Mesendoderm (in vitro differentiated cells): ENCODE measurements at regions not wholly inside any gene's neighbourhood (a gene's known extent, or its start where the extent isn't known, plus 50 kb on each side); places are given as distances from the start of the nearest gene placed in this dataset.

Source experiments
- DNase-seq: peaks from one replicate; pipeline ENCODE4 v3.0.0; 2013
- H2AK5ac ChIP-seq: 2 replicates; pipeline ENCODE4 v1.6.1; 2013; ENCODE audit warnings: low read length, inconsistent platforms
- H2BK120ac ChIP-seq: 2 replicates; pipeline ENCODE4 v1.6.1; 2013; ENCODE audit warnings: low read depth, mild to moderate bottlenecking, low read length, moderate library complexity, mixed read lengths
- H2BK15ac ChIP-seq: replicated peaks from 2 replicates; pipeline ENCODE4 v1.6.1; 2013; ENCODE audit warnings: low read depth, mild to moderate bottlenecking, moderate library complexity
- H2BK5ac ChIP-seq: 2 replicates; pipeline ENCODE4 v1.6.1; 2013; ENCODE audit warnings: low read length, inconsistent platforms
- H3K18ac ChIP-seq: 2 replicates; pipeline ENCODE4 v1.6.1; 2013; ENCODE audit warnings: mild to moderate bottlenecking, low read length, mixed read lengths
- H3K23ac ChIP-seq: one replicate; pipeline ENCODE4 v1.6.1; 2013; ENCODE audit warnings: low read length
- H3K27ac ChIP-seq: 2 replicates; pipeline ENCODE4 v1.5.1; 2013; ENCODE audit warnings: low read depth, mild to moderate bottlenecking, inconsistent platforms, low read length, moderate library complexity
- H3K27me3 ChIP-seq: 2 replicates; pipeline ENCODE4 v1.6.1; 2013; ENCODE audit warnings: low read length, control low read depth, mild to moderate bottlenecking, inconsistent platforms; ENCODE audit not compliant: insufficient read depth, poor library complexity
- H3K36me3 ChIP-seq: 2 replicates; pipeline ENCODE4 v1.6.1; 2013; ENCODE audit warnings: low read length, inconsistent platforms; ENCODE audit not compliant: control insufficient read depth, insufficient read depth
- H3K4ac ChIP-seq: one replicate; pipeline ENCODE4 v1.6.1; 2013; ENCODE audit warnings: low read depth, mild to moderate bottlenecking, low read length, moderate library complexity
- H3K4me1 ChIP-seq: 2 replicates; pipeline ENCODE4 v1.6.1; 2013; ENCODE audit warnings: low read depth, low read length, inconsistent platforms; ENCODE audit not compliant: control insufficient read depth
- H3K4me2 ChIP-seq: 2 replicates; pipeline ENCODE4 v1.6.1; 2013; ENCODE audit warnings: low read length
- H3K4me3 ChIP-seq: 2 replicates; pipeline ENCODE4 v1.5.1; 2013; ENCODE audit warnings: mild to moderate bottlenecking, low read length
- H3K56ac ChIP-seq: one replicate; pipeline ENCODE4 v1.6.1; 2013; ENCODE audit warnings: low read length
- H3K79me1 ChIP-seq: 2 replicates; pipeline ENCODE4 v1.6.1; 2013; ENCODE audit warnings: low read length, inconsistent platforms
- H3K79me2 ChIP-seq: 2 replicates; pipeline ENCODE4 v1.6.1; 2013; ENCODE audit warnings: mild to moderate bottlenecking, low read length; ENCODE audit not compliant: control insufficient read depth, insufficient read depth
- H3K9ac ChIP-seq: 2 replicates; pipeline ENCODE4 v1.6.1; 2013; ENCODE audit warnings: low read length, inconsistent platforms
- H4K5ac ChIP-seq: one replicate; pipeline ENCODE4 v1.6.1; 2013; ENCODE audit warnings: low read length
- H4K8ac ChIP-seq: one replicate; pipeline ENCODE4 v1.6.1; 2013; ENCODE audit warnings: low read depth, mild to moderate bottlenecking, control low read depth, low read length, moderate library complexity
- WGBS: extraction: QIAGEN DNeasy Blood & Tissue Kit; methylation state at CpG from one replicate; pipeline ENCODE4 v1.1.7; 2013; ENCODE audit warnings: low lambda C conversion rate, missing lambda C conversion rate; ENCODE audit not compliant: insufficient coverage; ENCODE audit errors: extremely low coverage; 5-methylcytosine and 5-hydroxymethylcytosine counted together

DNA sequence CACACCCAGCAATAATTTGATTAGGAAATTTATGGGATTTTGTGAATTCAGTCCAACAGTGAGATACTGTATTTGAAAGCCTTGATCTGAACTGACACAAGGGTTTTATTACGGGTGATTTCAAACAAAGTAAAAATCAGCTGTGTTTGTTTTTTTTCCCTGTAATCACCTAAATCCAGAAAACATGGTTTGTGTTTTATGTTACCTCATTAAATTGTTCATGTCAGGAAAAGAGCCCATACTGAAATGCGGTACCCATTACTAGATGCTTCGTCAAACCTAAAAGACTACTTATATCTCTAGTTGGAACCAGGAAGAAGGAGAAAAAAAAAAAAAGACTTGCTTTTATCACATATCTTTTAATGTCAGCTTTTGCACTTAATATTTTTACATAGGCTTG lies 811.9 kb upstream of the RGS18 start:
- H3K56ac ChIP-seq: no peak overlapping the region
- H3K23ac ChIP-seq: no peak overlapping the region
- no peak overlapping the region for H2BK15ac ChIP-seq
- H2AK5ac ChIP-seq: no peak overlapping the region
- H4K8ac ChIP-seq: no peak overlapping the region
- H3K4ac ChIP-seq: no peak overlapping the region
- no peak overlapping the region for H3K4me3 ChIP-seq
- H3K36me3 ChIP-seq: no peaks in the 10 kb centered on the region
- DNase-seq: no peak
- no peak overlapping the region for H3K9ac ChIP-seq
- no peak overlapping the region for H3K4me2 ChIP-seq
- no CpG with 5 or more reads among the region's 3 CpGs for WGBS
- no peaks in the 10 kb centered on the region for H3K4me1 ChIP-seq
- H3K18ac ChIP-seq: no peak overlapping the region
- H2BK120ac ChIP-seq: no peak overlapping the region
- no peak overlapping the region for H3K27ac ChIP-seq
- H3K79me2 ChIP-seq: no peaks in the 10 kb centered on the region
- no peak overlapping the region for H2BK5ac ChIP-seq
- H3K27me3 ChIP-seq: no peaks in the 10 kb centered on the region
- H4K5ac ChIP-seq: no peak overlapping the region
- no peaks in the 10 kb centered on the region for H3K79me1 ChIP-seq

DNA sequence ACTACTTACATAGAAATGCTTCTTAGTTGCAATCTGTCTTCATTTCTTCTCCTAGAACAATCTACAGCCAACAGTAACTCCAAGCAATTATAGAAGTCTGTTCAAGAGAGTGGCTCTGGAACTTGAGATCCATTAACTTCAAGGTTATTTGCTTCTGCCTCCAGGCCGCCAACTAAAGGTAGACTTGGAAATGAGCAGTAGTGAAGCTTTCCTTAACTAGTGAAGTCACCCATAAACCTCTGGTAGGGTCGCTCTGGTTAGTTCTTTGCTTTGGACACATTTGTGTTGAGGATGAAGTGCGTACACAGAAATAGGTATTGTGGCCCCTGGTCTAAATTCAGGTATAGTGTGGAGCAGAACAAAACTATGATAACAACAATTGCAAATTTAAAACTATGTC lies 809.9 kb upstream of the RGS18 start:
- H3K18ac ChIP-seq: no peak overlapping the region
- no peaks in the 10 kb centered on the region for H3K79me2 ChIP-seq

GRCh38 chr1:191350938-191351337 lies 807.3 kb upstream of the RGS18 start:
- H3K27ac ChIP-seq: no peak overlapping the region
- H3K79me2 ChIP-seq: no peaks in the 10 kb centered on the region
- no peak overlapping the region for H3K18ac ChIP-seq
- H3K23ac ChIP-seq: no peak overlapping the region
- no peaks in the 10 kb centered on the region for H3K36me3 ChIP-seq
- no peak overlapping the region for H4K5ac ChIP-seq
- H3K56ac ChIP-seq: no peak overlapping the region
- H4K8ac ChIP-seq: no peak overlapping the region
- peak; percentile 15 for DNase-seq
- no peaks in the 10 kb centered on the region for H3K27me3 ChIP-seq
- no peak overlapping the region for H3K4me3 ChIP-seq
- H3K4me2 ChIP-seq: no peak overlapping the region
- no peaks in the 10 kb centered on the region for H3K79me1 ChIP-seq
- H2BK15ac ChIP-seq: no peak overlapping the region
- H3K4ac ChIP-seq: no peak overlapping the region
- H2BK5ac ChIP-seq: no peak overlapping the region
- no CpG with 5 or more reads among the region's 1 CpG for WGBS
- no peak overlapping the region for H3K9ac ChIP-seq
- no peak overlapping the region for H2AK5ac ChIP-seq
- H3K4me1 ChIP-seq: no peaks in the 10 kb centered on the region
- H2BK120ac ChIP-seq: no peak overlapping the region

More for the DNA sequence above, 809.9 kb upstream of the RGS18 start:
- H3K56ac ChIP-seq: no peak overlapping the region
- no peaks in the 10 kb centered on the region for H3K36me3 ChIP-seq
- H3K79me1 ChIP-seq: no peaks in the 10 kb centered on the region
- no peak overlapping the region for H2BK5ac ChIP-seq
- no peak overlapping the region for H2BK15ac ChIP-seq
- no peak overlapping the region for H3K9ac ChIP-seq
- peak; percentile 11 for DNase-seq
- no CpG with 5 or more reads among the region's 3 CpGs for WGBS
- no peak overlapping the region for H4K8ac ChIP-seq
- no peak overlapping the region for H3K4me2 ChIP-seq
- no peak overlapping the region for H4K5ac ChIP-seq
- H3K4ac ChIP-seq: no peak overlapping the region
- H3K4me3 ChIP-seq: no peak overlapping the region
- no peaks in the 10 kb centered on the region for H3K27me3 ChIP-seq
- no peaks in the 10 kb centered on the region for H3K4me1 ChIP-seq
- H3K23ac ChIP-seq: no peak overlapping the region
- H2BK120ac ChIP-seq: no peak overlapping the region
- no peak overlapping the region for H3K27ac ChIP-seq
- no peak overlapping the region for H2AK5ac ChIP-seq

GRCh38 chr1:191358724-191359123 lies 799.5 kb upstream of the RGS18 start:
- H3K27ac ChIP-seq: no peak overlapping the region
- WGBS: no CpG with 5 or more reads among the region's 1 CpG
- no peaks in the 10 kb centered on the region for H3K4me1 ChIP-seq
- no peaks in the 10 kb centered on the region for H3K79me1 ChIP-seq
- DNase-seq: no peak
- no peak overlapping the region for H2BK120ac ChIP-seq
- no peak overlapping the region for H3K4me3 ChIP-seq
- H3K18ac ChIP-seq: no peak overlapping the region
- H3K79me2 ChIP-seq: no peaks in the 10 kb centered on the region
- no peak overlapping the region for H3K23ac ChIP-seq
- no peaks in the 10 kb centered on the region for H3K36me3 ChIP-seq
- H2BK15ac ChIP-seq: no peak overlapping the region
- H3K4me2 ChIP-seq: no peak overlapping the region
- no peaks in the 10 kb centered on the region for H3K27me3 ChIP-seq
- H2BK5ac ChIP-seq: no peak overlapping the region
- H2AK5ac ChIP-seq: no peak overlapping the region
- H3K4ac ChIP-seq: no peak overlapping the region
- H4K5ac ChIP-seq: no peak overlapping the region
- no peak overlapping the region for H3K56ac ChIP-seq
- no peak overlapping the region for H4K8ac ChIP-seq
- no peak overlapping the region for H3K9ac ChIP-seq

DNA sequence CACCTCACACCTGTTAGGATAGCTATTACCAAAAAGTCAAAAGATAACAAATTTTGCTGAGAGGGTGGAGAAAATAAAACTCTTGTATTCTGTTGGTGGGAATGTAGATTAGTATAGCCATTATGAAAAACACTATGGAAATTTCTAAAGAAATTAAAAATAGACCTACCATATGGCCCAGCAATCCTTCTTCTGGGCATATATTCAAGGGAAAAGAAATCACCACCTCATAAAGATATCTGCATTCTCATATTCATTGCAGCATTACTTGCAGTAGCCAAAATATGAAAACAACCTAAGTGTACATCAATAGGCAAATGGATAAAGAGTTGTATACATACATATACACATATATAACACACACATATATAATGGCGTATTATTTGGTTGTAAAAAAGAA lies 791.6 kb upstream of the RGS18 start:
- H3K79me2 ChIP-seq: no peaks in the 10 kb centered on the region
- no peak overlapping the region for H3K4me2 ChIP-seq
- no peak overlapping the region for H2BK5ac ChIP-seq
- no peak overlapping the region for H3K56ac ChIP-seq
- H3K9ac ChIP-seq: no peak overlapping the region
- H3K4me3 ChIP-seq: no peak overlapping the region
- H3K27me3 ChIP-seq: no peaks in the 10 kb centered on the region
- no peak overlapping the region for H3K27ac ChIP-seq
- H3K4me1 ChIP-seq: no peaks in the 10 kb centered on the region
- DNase-seq: no peak
- no peak overlapping the region for H3K4ac ChIP-seq
- no peak overlapping the region for H3K23ac ChIP-seq
- H2AK5ac ChIP-seq: no peak overlapping the region
- no peak overlapping the region for H4K5ac ChIP-seq
- H3K36me3 ChIP-seq: no peaks in the 10 kb centered on the region
- WGBS: no CpG with 5 or more reads among the region's 1 CpG
- H3K18ac ChIP-seq: no peak overlapping the region
- H4K8ac ChIP-seq: no peak overlapping the region
- no peak overlapping the region for H2BK15ac ChIP-seq
- no peak overlapping the region for H2BK120ac ChIP-seq
- H3K79me1 ChIP-seq: no peaks in the 10 kb centered on the region

DNA sequence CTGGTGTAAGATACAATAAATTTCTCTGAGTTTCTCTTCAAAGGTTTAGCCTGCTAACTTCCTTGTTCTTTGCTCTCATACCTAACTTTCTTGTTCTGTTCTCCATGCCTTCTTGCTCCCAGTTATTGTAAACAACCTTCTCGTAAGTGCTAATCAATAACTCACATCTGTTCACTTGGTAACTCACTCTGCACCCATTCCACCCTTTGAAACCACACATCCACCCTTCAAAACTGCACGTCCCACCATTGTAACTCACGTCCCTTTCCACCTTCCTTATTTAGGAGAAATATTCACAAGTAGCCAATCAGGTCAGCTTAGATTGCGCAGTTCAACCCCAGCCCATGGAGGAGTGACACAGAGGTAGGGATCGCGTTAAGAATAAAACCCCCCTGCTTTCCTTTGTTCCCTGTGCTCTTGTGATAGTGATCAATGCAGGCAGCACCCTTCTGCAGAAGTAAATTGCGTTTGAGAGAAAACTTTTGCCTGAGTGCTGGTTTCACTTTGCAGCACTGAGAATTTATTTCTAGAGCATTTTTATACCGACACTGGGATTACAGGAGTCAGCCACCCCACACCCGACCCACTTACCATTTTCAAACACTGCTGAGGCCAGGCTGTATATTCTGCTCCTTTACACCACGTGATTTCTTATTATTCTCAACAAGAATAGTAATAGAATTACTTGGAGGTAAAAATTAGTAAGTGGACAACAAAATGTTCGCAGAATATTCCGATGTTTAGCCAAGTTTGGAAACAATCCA lies 789.2 kb upstream of the RGS18 start:
- Histone ChIP-seq H2BK15ac (no peak overlapping the region), H3K79me1 (no peaks in the 10 kb centered on the region), H3K79me2 (no peaks in the 10 kb centered on the region), H3K4me2 (no peak overlapping the region), H4K5ac (no peak overlapping the region), H3K36me3 (no peaks in the 10 kb centered on the region), H2AK5ac (no peak overlapping the region), H3K23ac (no peak overlapping the region), H3K56ac (peak overlapping the region; percentile 2), H2BK120ac (no peak overlapping the region), H3K18ac (no peak overlapping the region), H2BK5ac (no peak overlapping the region), H4K8ac (no peak overlapping the region), H3K4me3 (no peak overlapping the region), H3K4me1 (no peaks in the 10 kb centered on the region), H3K27me3 (no peaks in the 10 kb centered on the region), H3K9ac (no peak overlapping the region), H3K27ac (no peak overlapping the region), H3K4ac (no peak overlapping the region)
- WGBS: no CpG with 5 or more reads among the region's 12 CpGs
- DNase-seq: no peak
